ENCODE measurements at regions not wholly inside any gene's neighbourhood (a gene's known extent, or its start where the extent isn't known, plus 50 kb on each side); places are given as distances from the start of the nearest gene placed in this dataset.

DNA sequence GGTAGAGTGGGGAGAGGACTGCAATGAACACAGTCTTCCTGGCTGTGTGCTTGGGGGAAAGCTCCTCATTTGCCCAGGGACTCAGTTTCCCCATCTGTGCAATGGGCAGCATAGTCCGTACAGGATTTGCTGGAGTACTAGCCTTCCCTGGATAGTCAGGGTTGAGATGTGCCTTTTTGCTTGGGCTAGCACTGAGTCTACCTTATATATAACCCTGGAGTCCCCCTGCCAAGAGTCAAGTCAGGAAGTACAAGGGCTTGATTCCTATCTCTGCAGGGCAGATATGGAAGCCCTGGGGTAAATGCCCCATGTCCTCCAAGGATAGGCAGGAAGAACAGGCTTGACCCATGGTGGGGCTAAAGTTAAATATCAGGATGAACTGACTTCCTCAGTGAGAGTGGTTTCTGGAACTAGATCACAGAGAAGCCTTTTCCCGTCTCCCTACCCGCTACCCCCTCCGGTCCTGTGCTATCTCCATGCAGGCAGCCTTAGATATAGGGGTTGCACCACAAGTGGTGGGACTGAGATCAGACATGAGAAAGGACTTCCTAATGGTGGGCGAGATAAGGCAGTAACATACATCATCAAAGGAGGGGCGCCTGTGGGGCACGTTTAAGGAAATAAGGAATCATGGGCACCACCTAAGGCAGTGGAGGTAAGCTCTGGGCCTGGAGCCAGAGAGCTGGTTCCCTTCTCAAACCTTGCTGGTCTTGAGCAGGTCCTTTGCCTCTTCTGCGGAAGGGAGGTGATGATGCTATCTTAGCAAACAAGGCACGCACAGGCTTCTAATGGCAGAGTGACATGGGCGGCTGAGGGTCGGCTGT, 157.9 kb downstream of the MRPL14 start:
- no peak overlapping the region for H2AFZ ChIP-seq (ENCODE audit: insufficient read depth, low read depth, low read length, poor library complexity, severe bottlenecking)
- H3K79me2 ChIP-seq (ENCODE audit: insufficient read depth, low read length) = no peaks in the 10 kb centered on the region
- H3K4me1 ChIP-seq (ENCODE audit: control insufficient read depth in 1 of 2, insufficient read depth in 2 of 2, low read length in 2 of 2) = peaks cover 0 to 4% of the 10 kb centered on the region in 2 donors
- no peak overlapping the region for H3K27ac Mint-ChIP-seq
- H3K36me3 Mint-ChIP-seq = no peaks in the 10 kb centered on the region
- no peak overlapping the region for H3K27ac ChIP-seq (ENCODE audit: low read depth in 1 of 2, low read length in 2 of 2)
- H3K9ac ChIP-seq (ENCODE audit: insufficient read depth, low read length, poor library complexity, severe bottlenecking) = no peak overlapping the region
- H3K4me3 Mint-ChIP-seq = no peak overlapping the region
- H3K4me2 ChIP-seq (replicated peaks; ENCODE audit: extremely low read depth, low read length, poor library complexity, severe bottlenecking) = no peak overlapping the region
- no peak for DNase-seq
- no peaks in the 10 kb centered on the region for H3K9me3 ChIP-seq (replicated peaks in 1 of 2; ENCODE audit: control insufficient read depth in 1 of 2, insufficient read depth in 1 of 2, low read length in 2 of 2)
- intact Hi-C loops (cut with micrococcal nuclease) = no loop called here
- H3K9me3 Mint-ChIP-seq = no peaks in the 10 kb centered on the region
- no peak overlapping the region for H3K4me3 ChIP-seq (replicated peaks in 1 of 3; ENCODE audit: low read depth in 2 of 3, low read length in 3 of 3)
- 69% methylated on average over 5 of the region's 11 CpGs for WGBS (ENCODE audit: insufficient coverage)
- peaks cover 4 to 9% (median 6%) of the 10 kb centered on the region in 3 donors for H3K27me3 Mint-ChIP-seq (ENCODE audit: low read depth in 3 of 3)
- TF ChIP-seq, protein P1, sequence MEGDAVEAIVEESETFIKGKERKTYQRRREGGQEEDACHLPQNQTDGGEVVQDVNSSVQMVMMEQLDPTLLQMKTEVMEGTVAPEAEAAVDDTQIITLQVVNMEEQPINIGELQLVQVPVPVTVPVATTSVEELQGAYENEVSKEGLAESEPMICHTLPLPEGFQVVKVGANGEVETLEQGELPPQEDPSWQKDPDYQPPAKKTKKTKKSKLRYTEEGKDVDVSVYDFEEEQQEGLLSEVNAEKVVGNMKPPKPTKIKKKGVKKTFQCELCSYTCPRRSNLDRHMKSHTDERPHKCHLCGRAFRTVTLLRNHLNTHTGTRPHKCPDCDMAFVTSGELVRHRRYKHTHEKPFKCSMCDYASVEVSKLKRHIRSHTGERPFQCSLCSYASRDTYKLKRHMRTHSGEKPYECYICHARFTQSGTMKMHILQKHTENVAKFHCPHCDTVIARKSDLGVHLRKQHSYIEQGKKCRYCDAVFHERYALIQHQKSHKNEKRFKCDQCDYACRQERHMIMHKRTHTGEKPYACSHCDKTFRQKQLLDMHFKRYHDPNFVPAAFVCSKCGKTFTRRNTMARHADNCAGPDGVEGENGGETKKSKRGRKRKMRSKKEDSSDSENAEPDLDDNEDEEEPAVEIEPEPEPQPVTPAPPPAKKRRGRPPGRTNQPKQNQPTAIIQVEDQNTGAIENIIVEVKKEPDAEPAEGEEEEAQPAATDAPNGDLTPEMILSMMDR (IDR thresholded peaks at IDR 0.05) = no peak
- no peaks in the 10 kb centered on the region for H3K36me3 ChIP-seq (replicated peaks in 1 of 2; ENCODE audit: control insufficient read depth in 1 of 2, insufficient read depth in 2 of 2, low read length in 2 of 2)
- no peaks in the 10 kb centered on the region for H4K20me1 ChIP-seq (ENCODE audit: insufficient read depth, low read length)
- peaks cover 0 to 2% of the 10 kb centered on the region in 2 donors for H3K27me3 ChIP-seq (ENCODE audit: control insufficient read depth in 2 of 2, insufficient read depth in 2 of 2, low read length in 2 of 2)
- peaks cover 12% of the 10 kb centered on the region for H3K4me1 Mint-ChIP-seq

GRCh38 chr6:43968110-43968965, 158.9 kb downstream of the MRPL14 start:
- H3K36me3 ChIP-seq (replicated peaks in 1 of 2; ENCODE audit: control insufficient read depth in 1 of 2, insufficient read depth in 2 of 2, low read length in 2 of 2) = no peaks in the 10 kb centered on the region
- no peak overlapping the region for H3K27ac ChIP-seq (ENCODE audit: low read depth in 1 of 2, low read length in 2 of 2)
- WGBS (ENCODE audit: insufficient coverage) = 94% methylated on average over 5 of the region's 12 CpGs
- intact Hi-C loops (cut with micrococcal nuclease) = no loop called here
- H3K9ac ChIP-seq (ENCODE audit: insufficient read depth, low read length, poor library complexity, severe bottlenecking) = no peak overlapping the region
- no peak overlapping the region for H3K4me2 ChIP-seq (replicated peaks; ENCODE audit: extremely low read depth, low read length, poor library complexity, severe bottlenecking)
- Mint-ChIP-seq H3K4me3 (no peak overlapping the region), H3K27me3 (ENCODE audit: low read depth in 3 of 3) (peaks cover 4 to 6% (median 4%) of the 10 kb centered on the region in 3 donors), H3K36me3 (no peaks in the 10 kb centered on the region), H3K4me1 (peaks cover 12% of the 10 kb centered on the region), H3K9me3 (no peaks in the 10 kb centered on the region), H3K27ac (no peak overlapping the region)
- no peaks in the 10 kb centered on the region for H3K9me3 ChIP-seq (replicated peaks in 1 of 2; ENCODE audit: control insufficient read depth in 1 of 2, insufficient read depth in 1 of 2, low read length in 2 of 2)
- no peaks in the 10 kb centered on the region for H4K20me1 ChIP-seq (ENCODE audit: insufficient read depth, low read length)
- H3K4me3 ChIP-seq (replicated peaks in 1 of 3; ENCODE audit: low read depth in 2 of 3, low read length in 3 of 3) = no peak overlapping the region
- H3K27me3 ChIP-seq (ENCODE audit: control insufficient read depth in 2 of 2, insufficient read depth in 2 of 2, low read length in 2 of 2) = peaks cover 0 to 2% of the 10 kb centered on the region in 2 donors
- no peak overlapping the region for H2AFZ ChIP-seq (ENCODE audit: insufficient read depth, low read depth, low read length, poor library complexity, severe bottlenecking)
- TF ChIP-seq, protein P1 (IDR thresholded peaks at IDR 0.05) = no peak
- peaks cover 0 to 4% of the 10 kb centered on the region in 2 donors for H3K4me1 ChIP-seq (ENCODE audit: control insufficient read depth in 1 of 2, insufficient read depth in 2 of 2, low read length in 2 of 2)
- no peaks in the 10 kb centered on the region for H3K79me2 ChIP-seq (ENCODE audit: insufficient read depth, low read length)
- no peak for DNase-seq

All from CD14-positive monocyte (primary cell).